Ovary (tissue), 3 donors: ENCODE measurements at regions not wholly inside any gene's neighbourhood (a gene's known extent, or its start where the extent isn't known, plus 50 kb on each side); places are given as distances from the start of the nearest gene placed in this dataset.

Experiments used
- CTCF ChIP-seq, 3 donors: fragments of 450-650 bp in 2 of 3; fragments of 200-600 bp in 1 of 3; IDR thresholded peaks; one replicate each; pipeline versions ENCODE4 v1.5.1 to v1.8.0; 2016 to 2022; ENCODE audit warnings: antibody characterized with exemption in 3 of 3, mild to moderate bottlenecking in 1 of 3
- EP300 ChIP-seq: sonication (generic); formaldehyde crosslinking; IDR thresholded peaks from one replicate; pipeline ENCODE4 v1.6.1; 2017; ENCODE audit warnings: antibody characterized with exemption
- donor health status: DM: no; HTN: no; CAD: no.

- TF ChIP-seq CTCF (IDR thresholded peaks at IDR 0.05) (no peak), EP300 (no peak)
These were observed 180.6 kb downstream of the MTX2 start for GRCh38 chr2:176449852-176450251.
